Caco-2 (cell line): ENCODE measurements at regions not wholly inside any gene's neighbourhood (a gene's known extent, or its start where the extent isn't known, plus 50 kb on each side); places are given as distances from the start of the nearest gene placed in this dataset.

Experiments
- BruUV-seq: library from RNA; stranded (reverse); fragments of 400-500 nt; replicated peaks from 2 replicates; lab custom pipeline; 2021; lab: Mats Ljungman, UMichigan
- CTCF ChIA-PET: fragments of 300-600 bp; sonication (Branson Sonifier 250); formaldehyde crosslinking; loops from one replicate; lab custom pipeline; 2022; ENCODE audit warnings: antibody characterized with exemption; lab: Charles Lee
- POLR2A ChIA-PET: fragments of 300-600 bp; sonication (Branson Sonifier 250); formaldehyde crosslinking; loops from one replicate; lab custom pipeline; 2022; ENCODE audit warnings: antibody characterized with exemption; lab: Charles Lee
- DNase-seq, 2 experiments: peaks; one replicate each; pipeline versions ENCODE4 v3.0.0 to v3.0.0-alpha.2; 2020 to 2022
- H3K27me3 ChIP-seq: replicated peaks from 2 replicates; pipeline ENCODE4 v1.6.0; 2011; ENCODE audit warnings: low read length; ENCODE audit not compliant: control insufficient read depth, insufficient read depth
- H3K36me3 ChIP-seq: 2 replicates; pipeline ENCODE4 v1.5.1; 2011; ENCODE audit warnings: low read length; ENCODE audit not compliant: control insufficient read depth, insufficient read depth
- H3K4me1 ChIP-seq: fragments of 250-450 bp; sonication (Bioruptor Pico); 2 replicates; pipeline ENCODE4 v1.5.1; 2020; ENCODE audit warnings: mild to moderate bottlenecking
- H3K4me3 ChIP-seq: 2 replicates; pipeline ENCODE4 v1.5.1; 2011; ENCODE audit warnings: low read depth, mild to moderate bottlenecking, control low read depth, low read length
- H3K9me3 ChIP-seq: fragments of 250-450 bp; sonication (Bioruptor Pico); 2 replicates; pipeline ENCODE4 v1.5.1; 2020; ENCODE audit warnings: mild to moderate bottlenecking, moderate library complexity
- H3K27ac Mint-ChIP-seq: one replicate; pipeline ENCODE4 v1.8.0; 2022; ENCODE audit warnings: mixed read lengths; ENCODE audit not compliant: unreplicated experiment
- H3K27me3 Mint-ChIP-seq: one replicate; pipeline ENCODE4 v1.8.0; 2022; ENCODE audit warnings: mixed read lengths; ENCODE audit not compliant: insufficient read depth, unreplicated experiment
- H3K36me3 Mint-ChIP-seq: one replicate; pipeline ENCODE4 v1.8.0; 2022; ENCODE audit warnings: mild to moderate bottlenecking, mixed read lengths; ENCODE audit not compliant: insufficient read depth, unreplicated experiment
- H3K4me1 Mint-ChIP-seq: one replicate; pipeline ENCODE4 v1.8.0; 2022; ENCODE audit warnings: low read depth, mixed read lengths; ENCODE audit not compliant: unreplicated experiment
- H3K4me3 Mint-ChIP-seq: one replicate; pipeline ENCODE4 v1.8.0; 2022; ENCODE audit warnings: mild to moderate bottlenecking, moderate library complexity, mixed read lengths; ENCODE audit not compliant: unreplicated experiment
- H3K9me3 Mint-ChIP-seq: one replicate; pipeline ENCODE4 v1.8.0; 2022; ENCODE audit warnings: mixed read lengths; ENCODE audit not compliant: unreplicated experiment
- intact Hi-C: fragments of 100-400 bp; cut with micrococcal nuclease; formaldehyde crosslinking; loops from one replicate; pipeline ENCODE4 v1.10.0; 2022; ENCODE audit not compliant: unreplicated experiment
- TF ChIP-seq, protein P1 (sequence below), 2 experiments: fragments of 200-600 bp in 1 of 2; IDR thresholded peaks; 1 replicate in 1 of 2; 2 replicates in 1 of 2; pipeline versions ENCODE4 v1.5.1 to v1.8.0; 2011 to 2022; ENCODE audit warnings: antibody characterized with exemption in 1 of 2, control low read depth in 1 of 2, inconsistent platforms in 1 of 2, low read depth in 1 of 2, low read length in 1 of 2, mild to moderate bottlenecking in 1 of 2, moderate library complexity in 1 of 2; ENCODE audit not compliant: insufficient read depth in 1 of 2, severe bottlenecking in 1 of 2, unreplicated experiment in 1 of 2

- no peaks in the 10 kb centered on the region for H3K4me1 Mint-ChIP-seq
- Histone ChIP-seq H3K27me3 (no peaks in the 10 kb centered on the region), H3K4me1 (no peaks in the 10 kb centered on the region), H3K9me3 (peaks cover 29% of the 10 kb centered on the region), H3K36me3 (no peaks in the 10 kb centered on the region), H3K4me3 (no peak overlapping the region)
- H3K27ac Mint-ChIP-seq: no peak overlapping the region
- peaks cover 19% of the 10 kb centered on the region for H3K9me3 Mint-ChIP-seq
- CTCF ChIA-PET: no interaction called here
- H3K27me3 Mint-ChIP-seq: no peaks in the 10 kb centered on the region
- BruUV-seq: no TSS peak
- no peak overlapping the region for H3K4me3 Mint-ChIP-seq
- TF ChIP-seq, protein P1, sequence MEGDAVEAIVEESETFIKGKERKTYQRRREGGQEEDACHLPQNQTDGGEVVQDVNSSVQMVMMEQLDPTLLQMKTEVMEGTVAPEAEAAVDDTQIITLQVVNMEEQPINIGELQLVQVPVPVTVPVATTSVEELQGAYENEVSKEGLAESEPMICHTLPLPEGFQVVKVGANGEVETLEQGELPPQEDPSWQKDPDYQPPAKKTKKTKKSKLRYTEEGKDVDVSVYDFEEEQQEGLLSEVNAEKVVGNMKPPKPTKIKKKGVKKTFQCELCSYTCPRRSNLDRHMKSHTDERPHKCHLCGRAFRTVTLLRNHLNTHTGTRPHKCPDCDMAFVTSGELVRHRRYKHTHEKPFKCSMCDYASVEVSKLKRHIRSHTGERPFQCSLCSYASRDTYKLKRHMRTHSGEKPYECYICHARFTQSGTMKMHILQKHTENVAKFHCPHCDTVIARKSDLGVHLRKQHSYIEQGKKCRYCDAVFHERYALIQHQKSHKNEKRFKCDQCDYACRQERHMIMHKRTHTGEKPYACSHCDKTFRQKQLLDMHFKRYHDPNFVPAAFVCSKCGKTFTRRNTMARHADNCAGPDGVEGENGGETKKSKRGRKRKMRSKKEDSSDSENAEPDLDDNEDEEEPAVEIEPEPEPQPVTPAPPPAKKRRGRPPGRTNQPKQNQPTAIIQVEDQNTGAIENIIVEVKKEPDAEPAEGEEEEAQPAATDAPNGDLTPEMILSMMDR (IDR thresholded peaks at IDR 0.05; ENCODE audit: insufficient read depth in 1 of 2, low read depth in 1 of 2, low read length in 1 of 2, severe bottlenecking in 1 of 2, unreplicated experiment in 1 of 2): no peak
- DNase-seq: no peak
- POLR2A ChIA-PET: no interaction called here
- intact Hi-C loops: no loop called here
- H3K36me3 Mint-ChIP-seq: no peaks in the 10 kb centered on the region
Observed at GRCh38 chr12:94811611-94812010, 161.3 kb upstream of the TMCC3 start.

- Histone ChIP-seq H3K4me1 (no peaks in the 10 kb centered on the region), H3K9me3 (peaks cover 10% of the 10 kb centered on the region), H3K4me3 (no peak overlapping the region), H3K36me3 (no peaks in the 10 kb centered on the region), H3K27me3 (no peaks in the 10 kb centered on the region)
- Mint-ChIP-seq H3K27me3 (no peaks in the 10 kb centered on the region), H3K36me3 (no peaks in the 10 kb centered on the region), H3K4me3 (no peak overlapping the region), H3K9me3 (peaks cover 6% of the 10 kb centered on the region), H3K4me1 (no peaks in the 10 kb centered on the region), H3K27ac (no peak overlapping the region)
- intact Hi-C loops: no loop called here
- no TSS peak for BruUV-seq
- ChIA-PET CTCF (interaction anchor here (0.7 kb wide), 1 partner anchor 10 kb away, joined by 4 read pairs; no protein-coding TSS in a partner anchor), POLR2A (no interaction called here)
- DNase-seq: no peak
- TF ChIP-seq, protein P1 (IDR thresholded peaks at IDR 0.05; ENCODE audit: insufficient read depth in 1 of 2, low read depth in 1 of 2, low read length in 1 of 2, severe bottlenecking in 1 of 2, unreplicated experiment in 1 of 2): no peak
Observed at GRCh38 chr12:94807951-94808350, 157.6 kb upstream of the TMCC3 start.

GRCh38 chr12:94806617-94807016 lies 156.3 kb upstream of the TMCC3 start:
- Mint-ChIP-seq H3K4me3 (no peak overlapping the region), H3K4me1 (no peaks in the 10 kb centered on the region), H3K36me3 (no peaks in the 10 kb centered on the region), H3K9me3 (no peaks in the 10 kb centered on the region), H3K27me3 (no peaks in the 10 kb centered on the region), H3K27ac (no peak overlapping the region)
- intact Hi-C loops: no loop called here
- no peak for DNase-seq
- TF ChIP-seq, protein P1 (IDR thresholded peaks at IDR 0.05; ENCODE audit: insufficient read depth in 1 of 2, low read depth in 1 of 2, low read length in 1 of 2, severe bottlenecking in 1 of 2, unreplicated experiment in 1 of 2): no peak
- ChIA-PET POLR2A (no interaction called here), CTCF (no interaction called here)
- no peaks in the 10 kb centered on the region for H3K4me1 ChIP-seq
- BruUV-seq: no TSS peak
- H3K27me3 ChIP-seq: no peaks in the 10 kb centered on the region
- H3K9me3 ChIP-seq: peaks cover 1% of the 10 kb centered on the region; the same call in 1 of the 2 replicates
- no peaks in the 10 kb centered on the region for H3K36me3 ChIP-seq
- H3K4me3 ChIP-seq: no peak overlapping the region
